ENCODE measurements at regions not wholly inside any gene's neighbourhood (a gene's known extent, or its start where the extent isn't known, plus 50 kb on each side); places are given as distances from the start of the nearest gene placed in this dataset.

GRCh38 chr16:64830653-64831052 is 291.2 kb downstream of the CDH11 start:
- no peaks in the 10 kb centered on the region for H3K36me3 ChIP-seq
- no peaks in the 10 kb centered on the region for H3K27me3 ChIP-seq
- H3K9me3 ChIP-seq: peaks cover 21% of the 10 kb centered on the region
- H3K4me1 ChIP-seq: no peaks in the 10 kb centered on the region
- H3K4me3 ChIP-seq: no peak overlapping the region
- no peak for TF ChIP-seq Cebpa-rat (IDR thresholded peaks at IDR 0.05)
- H3K9ac ChIP-seq: no peak overlapping the region
- H3K27ac ChIP-seq: no peak overlapping the region
- no peak overlapping the region for H3K4me2 ChIP-seq
- no peaks in the 10 kb centered on the region for H4K20me1 ChIP-seq

- Histone ChIP-seq H3K9ac (no peak overlapping the region), H3K27me3 (no peaks in the 10 kb centered on the region), H3K4me1 (no peaks in the 10 kb centered on the region), H3K27ac (no peak overlapping the region), H4K20me1 (no peaks in the 10 kb centered on the region), H3K4me2 (no peak overlapping the region), H3K9me3 (peaks cover 21% of the 10 kb centered on the region), H3K36me3 (no peaks in the 10 kb centered on the region), H3K4me3 (no peak overlapping the region)
- TF ChIP-seq Cebpa-rat (IDR thresholded peaks at IDR 0.05): no peak
Measured at GRCh38 chr16:64829678-64830077, 292.2 kb downstream of the CDH11 start.

GRCh38 chr16:64826374-64826773 is 295.5 kb downstream of the CDH11 start:
- Histone ChIP-seq H3K27me3 (no peaks in the 10 kb centered on the region), H3K36me3 (no peaks in the 10 kb centered on the region), H3K9ac (no peak overlapping the region), H4K20me1 (no peaks in the 10 kb centered on the region), H3K9me3 (peaks cover 2% of the 10 kb centered on the region), H3K4me2 (no peak overlapping the region), H3K4me1 (no peaks in the 10 kb centered on the region), H3K4me3 (no peak overlapping the region), H3K27ac (no peak overlapping the region)
- TF ChIP-seq Cebpa-rat (IDR thresholded peaks at IDR 0.05): no peak

GRCh38 chr16:64823481-64824075 is 298.3 kb downstream of the CDH11 start:
- no peaks in the 10 kb centered on the region for H3K4me1 ChIP-seq
- H3K9ac ChIP-seq: no peak overlapping the region
- H3K27ac ChIP-seq: no peak overlapping the region
- no peak overlapping the region for H3K4me2 ChIP-seq
- H3K9me3 ChIP-seq: no peaks in the 10 kb centered on the region
- H3K36me3 ChIP-seq: no peaks in the 10 kb centered on the region
- H3K4me3 ChIP-seq: no peak overlapping the region
- H4K20me1 ChIP-seq: no peaks in the 10 kb centered on the region
- H3K27me3 ChIP-seq: no peaks in the 10 kb centered on the region
- no peak for TF ChIP-seq Cebpa-rat (IDR thresholded peaks at IDR 0.05)

GRCh38 chr16:64809876-64810629 is 311.8 kb downstream of the CDH11 start:
- H3K4me1 ChIP-seq: no peaks in the 10 kb centered on the region
- no peak overlapping the region for H3K4me2 ChIP-seq
- H3K27ac ChIP-seq: no peak overlapping the region
- no peak overlapping the region for H3K9ac ChIP-seq
- H3K4me3 ChIP-seq: no peak overlapping the region
- no peaks in the 10 kb centered on the region for H3K27me3 ChIP-seq
- no peaks in the 10 kb centered on the region for H4K20me1 ChIP-seq
- no peak for TF ChIP-seq Cebpa-rat (IDR thresholded peaks at IDR 0.05)
- no peaks in the 10 kb centered on the region for H3K9me3 ChIP-seq
- no peaks in the 10 kb centered on the region for H3K36me3 ChIP-seq

- no peak for TF ChIP-seq Cebpa-rat (IDR thresholded peaks at IDR 0.05)
- no peak overlapping the region for H3K4me3 ChIP-seq
- H3K4me1 ChIP-seq: no peaks in the 10 kb centered on the region
- H3K4me2 ChIP-seq: no peak overlapping the region
- no peak overlapping the region for H3K9ac ChIP-seq
- H3K27ac ChIP-seq: no peak overlapping the region
- no peaks in the 10 kb centered on the region for H3K36me3 ChIP-seq
- H3K27me3 ChIP-seq: no peaks in the 10 kb centered on the region
- H3K9me3 ChIP-seq: no peaks in the 10 kb centered on the region
- no peaks in the 10 kb centered on the region for H4K20me1 ChIP-seq
Measured at GRCh38 chr16:64808474-64808873, 313.4 kb downstream of the CDH11 start.

GRCh38 chr16:64791756-64792155 is 330.1 kb downstream of the CDH11 start:
- H3K36me3 ChIP-seq: no peaks in the 10 kb centered on the region
- no peak overlapping the region for H3K4me3 ChIP-seq
- no peaks in the 10 kb centered on the region for H3K9me3 ChIP-seq
- H3K27me3 ChIP-seq: no peaks in the 10 kb centered on the region
- no peaks in the 10 kb centered on the region for H4K20me1 ChIP-seq
- no peak overlapping the region for H3K9ac ChIP-seq
- no peak for TF ChIP-seq Cebpa-rat (IDR thresholded peaks at IDR 0.05)
- H3K27ac ChIP-seq: no peak overlapping the region
- H3K4me1 ChIP-seq: no peaks in the 10 kb centered on the region
- no peak overlapping the region for H3K4me2 ChIP-seq

- TF ChIP-seq Cebpa-rat (IDR thresholded peaks at IDR 0.05): no peak
- Histone ChIP-seq H3K4me1 (no peaks in the 10 kb centered on the region), H3K27ac (no peak overlapping the region), H3K27me3 (no peaks in the 10 kb centered on the region), H3K9me3 (no peaks in the 10 kb centered on the region), H3K36me3 (no peaks in the 10 kb centered on the region), H3K4me3 (no peak overlapping the region), H3K4me2 (no peak overlapping the region), H4K20me1 (no peaks in the 10 kb centered on the region), H3K9ac (no peak overlapping the region)
Measured at GRCh38 chr16:64784635-64785034, 337.2 kb downstream of the CDH11 start.

GRCh38 chr16:64782484-64782883 is 339.4 kb downstream of the CDH11 start:
- H4K20me1 ChIP-seq: no peaks in the 10 kb centered on the region
- no peak overlapping the region for H3K4me2 ChIP-seq
- H3K4me1 ChIP-seq: no peaks in the 10 kb centered on the region
- no peak overlapping the region for H3K27ac ChIP-seq
- H3K9ac ChIP-seq: no peak overlapping the region
- H3K4me3 ChIP-seq: no peak overlapping the region
- no peak for TF ChIP-seq Cebpa-rat (IDR thresholded peaks at IDR 0.05)
- H3K9me3 ChIP-seq: no peaks in the 10 kb centered on the region
- H3K27me3 ChIP-seq: no peaks in the 10 kb centered on the region
- H3K36me3 ChIP-seq: no peaks in the 10 kb centered on the region

GRCh38 chr16:64780445-64780844 is 341.4 kb downstream of the CDH11 start:
- Histone ChIP-seq H3K4me2 (no peak overlapping the region), H3K27ac (no peak overlapping the region), H3K4me1 (no peaks in the 10 kb centered on the region), H3K36me3 (no peaks in the 10 kb centered on the region), H4K20me1 (no peaks in the 10 kb centered on the region), H3K4me3 (no peak overlapping the region), H3K27me3 (no peaks in the 10 kb centered on the region), H3K9me3 (no peaks in the 10 kb centered on the region), H3K9ac (no peak overlapping the region)
- TF ChIP-seq Cebpa-rat (IDR thresholded peaks at IDR 0.05): no peak

Data from BLaER1 (cell line).